Cardiac septum (tissue), 1 donor: ENCODE measurements at regions not wholly inside any gene's neighbourhood (a gene's known extent, or its start where the extent isn't known, plus 50 kb on each side); places are given as distances from the start of the nearest gene placed in this dataset.
"Not testable (repeated sequence)": the region's sequence is repeated elsewhere in the genome, so short reads cannot be mapped to it uniquely, and the experiment has no call there.

ENCODE experiments used
- DNase-seq: peaks from one replicate; pipeline ENCODE4 v3.0.0-alpha.2; 2020; ENCODE audit warnings: low spot score
- intact Hi-C: fragments of 100-400 bp; cut with DNase I; formaldehyde crosslinking; loops from one replicate; pipeline ENCODE4 v1.14.0; 2022
- donor health status: DM: no; HTN: no; CAD: no.

- DNase-seq, result no peak
- intact Hi-C loops, result no loop called here
Measured at GRCh38 chr7:80307227-80307856, 172.7 kb downstream of the GNAI1 start.

- intact Hi-C loops, result no loop called here
- no peak for DNase-seq
Measured at GRCh38 chr7:80303315-80303714, 168.7 kb downstream of the GNAI1 start.

- intact Hi-C loops, result no loop called here
Measured at GRCh38 chr7:80302636-80303035, 168.0 kb downstream of the GNAI1 start.

GRCh38 chr7:80302078-80302477 lies 167.4 kb downstream of the GNAI1 start:
- intact Hi-C loops, result no loop called here
- no peak for DNase-seq

More at GRCh38 chr7:80302636-80303035, 168.0 kb downstream of the GNAI1 start:
- no peak for DNase-seq

- intact Hi-C loops, result no loop called here
- DNase-seq, result no peak
Measured at GRCh38 chr7:80298201-80298600, 163.6 kb downstream of the GNAI1 start.

- no peak for DNase-seq
- intact Hi-C loops, result no loop called here
Measured at GRCh38 chr7:80294346-80294745, 159.7 kb downstream of the GNAI1 start.

GRCh38 chr7:80292634-80293033 lies 158.0 kb downstream of the GNAI1 start:
- intact Hi-C loops, DNase-seq: not testable (repeated sequence)

GRCh38 chr7:80288175-80289122 lies 153.8 kb downstream of the GNAI1 start:
- intact Hi-C loops, result loop anchor here (10.0 kb wide), 1 partner anchor 194 kb away; no protein-coding TSS in a partner anchor
- DNase-seq, result no peak

- intact Hi-C loops, result loop anchor here (10.0 kb wide), 1 partner anchor 193 kb away; no protein-coding TSS in a partner anchor
Measured at GRCh38 chr7:80287400-80288174, 153.0 kb downstream of the GNAI1 start.

GRCh38 chr7:80286611-80287010 lies 152.0 kb downstream of the GNAI1 start:
- intact Hi-C loops, result loop anchor here (10.0 kb wide), 1 partner anchor 192 kb away; no protein-coding TSS in a partner anchor
- DNase-seq, result no peak

More at GRCh38 chr7:80287400-80288174, 153.0 kb downstream of the GNAI1 start:
- no peak for DNase-seq

GRCh38 chr7:80284855-80285254 lies 150.2 kb downstream of the GNAI1 start:
- no peak for DNase-seq
- intact Hi-C loops, result loop anchor here (10.0 kb wide), 1 partner anchor 190 kb away; no protein-coding TSS in a partner anchor

- DNase-seq, result no peak
- intact Hi-C loops, result loop anchor here (2.0 to 10.0 kb wide), 3 partner anchors 81 to 185 kb away; no protein-coding TSS in a partner anchor
Measured at GRCh38 chr7:80279760-80280159, 145.1 kb downstream of the GNAI1 start.

- intact Hi-C loops, result loop anchor here (2.0 to 5.0 kb wide), 2 partner anchors 80 to 141 kb away; no protein-coding TSS in a partner anchor
- no peak for DNase-seq
Measured at GRCh38 chr7:80278737-80279136, 144.1 kb downstream of the GNAI1 start.

GRCh38 chr7:80277434-80278427 lies 143.1 kb downstream of the GNAI1 start:
- intact Hi-C loops, result loop anchor here (2.0 to 5.0 kb wide), 2 partner anchors 79 to 140 kb away; no protein-coding TSS in a partner anchor
- no peak for DNase-seq
